Neural cell (in vitro differentiated cells): ENCODE measurements at regions not wholly inside any gene's neighbourhood (a gene's known extent, or its start where the extent isn't known, plus 50 kb on each side); places are given as distances from the start of the nearest gene placed in this dataset.

Experiments
- H2AFZ ChIP-seq: fragments of 200-600, 300-800 bp; sonication (generic), shearing (Covaris generic); 2 replicates; pipeline ENCODE4 v1.6.0; 2014; ENCODE audit warnings: low read depth, mild to moderate bottlenecking, antibody characterized with exemption, low read length, moderate library complexity
- H3F3A ChIP-seq: fragments of 200-600 bp; shearing (Covaris generic); 2 replicates; pipeline ENCODE4 v1.6.1; 2016; ENCODE audit warnings: mild to moderate bottlenecking, moderate library complexity, mixed read lengths, antibody characterized with exemption, low read length; ENCODE audit not compliant: insufficient read depth, poor library complexity, severe bottlenecking
- H3K27ac ChIP-seq: fragments of 200-600, 300-800 bp; sonication (generic), shearing (Covaris generic); 2 replicates; pipeline ENCODE4 v1.5.1; 2014; ENCODE audit warnings: mild to moderate bottlenecking, low read length, moderate library complexity
- H3K27me3 ChIP-seq: fragments of 300-800, 200-600 bp; sonication (generic), shearing (Covaris generic); 2 replicates; pipeline ENCODE4 v1.6.0; 2014; ENCODE audit warnings: mild to moderate bottlenecking, low read depth, low read length, moderate library complexity; ENCODE audit not compliant: insufficient read depth
- H3K36me3 ChIP-seq: fragments of 300-800, 200-600 bp; sonication (generic), shearing (Covaris generic); 2 replicates; pipeline ENCODE4 v1.5.1; 2014; ENCODE audit warnings: mild to moderate bottlenecking, antibody characterized with exemption, low read length, moderate library complexity; ENCODE audit not compliant: insufficient read depth
- H3K4me2 ChIP-seq: fragments of 300-800, 200-600 bp; sonication (generic), shearing (Covaris generic); 2 replicates; pipeline ENCODE4 v1.6.0; 2014; ENCODE audit warnings: mild to moderate bottlenecking, low read length
- H3K4me3 ChIP-seq: fragments of 300-800, 200-600 bp; sonication (generic), shearing (Covaris generic); 2 replicates; pipeline ENCODE4 v1.5.1; 2014; ENCODE audit warnings: mild to moderate bottlenecking, low read length, moderate library complexity
- H3K79me2 ChIP-seq: fragments of 200-600 bp; shearing (Covaris generic); replicated peaks from 2 replicates; pipeline ENCODE4 v1.6.0; 2014; ENCODE audit warnings: mild to moderate bottlenecking, low read length, moderate library complexity; ENCODE audit not compliant: insufficient read depth
- H3K9ac ChIP-seq: fragments of 300-800, 200-600 bp; sonication (generic), shearing (Covaris generic); 2 replicates; pipeline ENCODE4 v1.6.1; 2016; ENCODE audit warnings: mild to moderate bottlenecking, low read length, mixed read lengths
- H3K9me2 ChIP-seq: fragments of 200-600 bp; shearing (Covaris generic); 2 replicates; pipeline ENCODE4 v1.6.1; 2016; ENCODE audit warnings: mild to moderate bottlenecking, low read length, mixed read lengths; ENCODE audit not compliant: insufficient read depth
- H3K9me3 ChIP-seq: fragments of 200-600, 300-800 bp; sonication (generic), shearing (Covaris generic); 2 replicates; pipeline ENCODE4 v1.6.1; 2016; ENCODE audit warnings: mild to moderate bottlenecking, mixed run types, low read length, moderate library complexity, mixed read lengths
- H4K20me1 ChIP-seq: fragments of 200-600 bp; shearing (Covaris generic); 2 replicates; pipeline ENCODE4 v1.6.1; 2016; ENCODE audit warnings: mild to moderate bottlenecking, mixed run types; ENCODE audit not compliant: insufficient read depth
- CTCF ChIP-seq: fragments of 450-650 bp; IDR thresholded peaks from 2 replicates; pipeline ENCODE4 v1.5.1; 2014; ENCODE audit warnings: antibody characterized with exemption, mild to moderate bottlenecking, moderate library complexity; ENCODE audit not compliant: poor library complexity, severe bottlenecking
- EP300 ChIP-seq: fragments of 450-650 bp; conservative IDR thresholded peaks from 2 replicates; pipeline ENCODE4 v1.6.1; 2014; ENCODE audit warnings: antibody characterized with exemption, mild to moderate bottlenecking, moderate library complexity; ENCODE audit not compliant: poor library complexity, severe bottlenecking
- EZH2 ChIP-seq: fragments of 200-600, 300-800 bp; shearing (Covaris generic), sonication (generic); IDR thresholded peaks from 2 replicates; pipeline ENCODE4 v1.6.1; 2014; ENCODE audit warnings: antibody characterized with exemption, low read length, borderline replicate concordance, mild to moderate bottlenecking; ENCODE audit not compliant: insufficient read depth, poor library complexity, severe bottlenecking
- MXI1 ChIP-seq: fragments of 450-650 bp; conservative IDR thresholded peaks from 2 replicates; pipeline ENCODE4 v1.6.1; 2014; ENCODE audit warnings: antibody characterized with exemption, mild to moderate bottlenecking; ENCODE audit not compliant: poor library complexity, severe bottlenecking
- POLR2AphosphoS5 ChIP-seq: IDR thresholded peaks from 2 replicates; pipeline ENCODE4 v1.6.1; 2012
- RAD21 ChIP-seq: fragments of 450-650 bp; conservative IDR thresholded peaks from 2 replicates; pipeline ENCODE4 v1.6.1; 2014; ENCODE audit warnings: antibody characterized with exemption, mild to moderate bottlenecking, moderate library complexity
- REST ChIP-seq: IDR thresholded peaks from 2 replicates; pipeline ENCODE4 v1.6.1; 2012; ENCODE audit warnings: borderline replicate concordance
- SMC3 ChIP-seq: fragments of 450-650 bp; conservative IDR thresholded peaks from 2 replicates; pipeline ENCODE4 v1.6.1; 2014; ENCODE audit warnings: antibody characterized with exemption, mild to moderate bottlenecking, moderate library complexity; ENCODE audit not compliant: poor library complexity
- TAF1 ChIP-seq: IDR thresholded peaks from 2 replicates; pipeline ENCODE4 v1.6.1; 2012; ENCODE audit warnings: low read depth

- Histone ChIP-seq H3F3A (no peaks in the 10 kb centered on the region), H2AFZ (no peak overlapping the region), H3K79me2 (no peaks in the 10 kb centered on the region), H3K9me2 (no peaks in the 10 kb centered on the region), H3K27me3 (no peaks in the 10 kb centered on the region), H3K9ac (no peak overlapping the region), H3K9me3 (no peaks in the 10 kb centered on the region), H3K4me2 (no peak overlapping the region), H4K20me1 (no peaks in the 10 kb centered on the region), H3K27ac (no peak overlapping the region), H3K4me3 (no peak overlapping the region), H3K36me3 (no peaks in the 10 kb centered on the region)
- TF ChIP-seq CTCF (no peak), POLR2AphosphoS5 (no peak), TAF1 (no peak), MXI1 (no peak), REST (no peak), EZH2 (no peak), EP300 (no peak), SMC3 (no peak), RAD21 (no peak)
These were observed 802.6 kb upstream of the CELF4 start for GRCh38 chr18:38368246-38368645.

- Histone ChIP-seq H3K27ac (no peak overlapping the region), H3K79me2 (no peaks in the 10 kb centered on the region), H3F3A (no peaks in the 10 kb centered on the region), H2AFZ (no peak overlapping the region), H3K27me3 (no peaks in the 10 kb centered on the region), H3K4me3 (no peak overlapping the region), H4K20me1 (no peaks in the 10 kb centered on the region), H3K9me3 (no peaks in the 10 kb centered on the region), H3K4me2 (no peak overlapping the region), H3K9me2 (no peaks in the 10 kb centered on the region), H3K9ac (no peak overlapping the region), H3K36me3 (no peaks in the 10 kb centered on the region)
- TF ChIP-seq CTCF = peak; percentile 61
- peak; percentile 56 for TF ChIP-seq SMC3
- TF ChIP-seq EZH2 = no peak
- peak; percentile 57 for TF ChIP-seq RAD21
These were observed 801.9 kb upstream of the CELF4 start for GRCh38 chr18:38367473-38367872.
